HFF-Myc (cell line): ENCODE measurements at regions not wholly inside any gene's neighbourhood (a gene's known extent, or its start where the extent isn't known, plus 50 kb on each side); places are given as distances from the start of the nearest gene placed in this dataset.

Source experiments
- DNase-seq: peaks from one replicate; pipeline ENCODE4 v3.0.0-alpha.2; 2011; ENCODE audit warnings: low read depth; ENCODE audit errors: extremely low read depth
- H3K4me3 ChIP-seq: replicated peaks from 2 replicates; pipeline ENCODE4 v1.5.1; 2011; ENCODE audit warnings: low read depth, mild to moderate bottlenecking, control low read depth, low read length
- TF ChIP-seq, protein P1 (sequence below): IDR thresholded peaks from 2 replicates; pipeline ENCODE4 v1.5.1; 2012; ENCODE audit warnings: mild to moderate bottlenecking, low read depth, low read length, control low read depth; ENCODE audit errors: missing control alignments

- no peak overlapping the region for H3K4me3 ChIP-seq
- no peak for DNase-seq
- TF ChIP-seq, protein P1, sequence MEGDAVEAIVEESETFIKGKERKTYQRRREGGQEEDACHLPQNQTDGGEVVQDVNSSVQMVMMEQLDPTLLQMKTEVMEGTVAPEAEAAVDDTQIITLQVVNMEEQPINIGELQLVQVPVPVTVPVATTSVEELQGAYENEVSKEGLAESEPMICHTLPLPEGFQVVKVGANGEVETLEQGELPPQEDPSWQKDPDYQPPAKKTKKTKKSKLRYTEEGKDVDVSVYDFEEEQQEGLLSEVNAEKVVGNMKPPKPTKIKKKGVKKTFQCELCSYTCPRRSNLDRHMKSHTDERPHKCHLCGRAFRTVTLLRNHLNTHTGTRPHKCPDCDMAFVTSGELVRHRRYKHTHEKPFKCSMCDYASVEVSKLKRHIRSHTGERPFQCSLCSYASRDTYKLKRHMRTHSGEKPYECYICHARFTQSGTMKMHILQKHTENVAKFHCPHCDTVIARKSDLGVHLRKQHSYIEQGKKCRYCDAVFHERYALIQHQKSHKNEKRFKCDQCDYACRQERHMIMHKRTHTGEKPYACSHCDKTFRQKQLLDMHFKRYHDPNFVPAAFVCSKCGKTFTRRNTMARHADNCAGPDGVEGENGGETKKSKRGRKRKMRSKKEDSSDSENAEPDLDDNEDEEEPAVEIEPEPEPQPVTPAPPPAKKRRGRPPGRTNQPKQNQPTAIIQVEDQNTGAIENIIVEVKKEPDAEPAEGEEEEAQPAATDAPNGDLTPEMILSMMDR, result no peak
Measured at GRCh38 chr1:23632479-23633160, 59.0 kb upstream of the RPL11 start.

DNA sequence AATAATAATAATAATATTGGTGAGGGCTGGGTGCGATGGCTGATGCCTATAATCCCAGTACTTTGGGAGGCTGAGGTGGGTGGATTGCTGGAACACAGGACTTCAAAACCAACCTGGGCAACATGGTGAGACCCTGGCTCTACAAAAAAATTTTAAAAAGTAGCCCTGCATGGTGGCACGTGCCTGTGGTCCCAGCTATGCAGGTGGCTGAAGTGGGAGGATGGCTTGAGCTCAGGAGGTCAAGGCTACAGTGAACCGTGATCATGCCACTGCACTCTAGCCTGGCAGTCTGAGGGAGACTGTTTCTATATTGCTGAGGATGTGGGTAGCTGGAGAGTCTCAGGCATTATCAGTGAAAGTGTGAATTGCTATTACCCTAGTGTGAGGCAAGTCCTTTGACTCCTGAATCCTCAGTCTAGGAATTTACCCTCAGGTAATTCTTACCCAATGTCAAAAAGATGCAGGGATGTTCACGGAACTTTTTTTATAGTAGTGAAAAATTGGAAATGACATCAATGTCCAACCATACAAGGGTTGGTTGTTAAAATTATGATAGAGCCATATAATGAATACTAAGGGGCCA is 61.8 kb upstream of the RPL11 start:
- TF ChIP-seq, protein P1, result no peak
- no peak for DNase-seq
- no peak overlapping the region for H3K4me3 ChIP-seq

DNA sequence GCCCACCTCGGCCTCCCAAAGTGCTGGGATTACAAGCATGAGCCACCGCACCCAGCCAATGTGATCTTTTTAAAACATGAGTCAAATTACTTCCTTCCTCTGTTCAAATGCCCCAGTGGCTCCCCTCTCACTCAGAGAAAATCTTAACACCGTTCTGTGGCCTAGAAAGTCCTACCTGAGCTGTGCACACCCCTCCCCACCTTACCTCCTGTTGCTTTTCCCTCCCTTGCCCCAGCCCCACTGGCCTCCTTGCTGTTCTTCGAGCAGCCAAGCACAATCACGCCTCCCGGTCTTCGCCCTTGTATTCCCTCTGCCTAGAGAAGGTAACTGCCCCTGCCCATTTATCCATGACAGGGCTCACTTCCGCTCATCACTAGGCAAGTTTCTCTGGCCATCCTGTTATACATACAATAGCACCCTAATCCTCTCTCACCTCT is 62.6 kb upstream of the RPL11 start:
- no peak overlapping the region for H3K4me3 ChIP-seq
- no peak for DNase-seq
- TF ChIP-seq, protein P1, result no peak

GRCh38 chr1:23627069-23627735 is 64.4 kb upstream of the RPL11 start:
- H3K4me3 ChIP-seq, result no peak overlapping the region

GRCh38 chr1:23625929-23626535 is 65.6 kb upstream of the RPL11 start:
- TF ChIP-seq, protein P1, result no peak
- DNase-seq, result no peak

More at GRCh38 chr1:23627069-23627735, 64.4 kb upstream of the RPL11 start:
- TF ChIP-seq, protein P1, result no peak
- DNase-seq, result no peak

GRCh38 chr1:23625459-23625858 is 66.1 kb upstream of the RPL11 start:
- no peak overlapping the region for H3K4me3 ChIP-seq
- DNase-seq, result no peak

More at GRCh38 chr1:23625929-23626535, 65.6 kb upstream of the RPL11 start:
- no peak overlapping the region for H3K4me3 ChIP-seq

More at GRCh38 chr1:23625459-23625858, 66.1 kb upstream of the RPL11 start:
- TF ChIP-seq, protein P1, result no peak
